NT2/D1 (cell line): ENCODE measurements at regions not wholly inside any gene's neighbourhood (a gene's known extent, or its start where the extent isn't known, plus 50 kb on each side); places are given as distances from the start of the nearest gene placed in this dataset.

Experiments
- SUZ12 ChIP-seq: IDR thresholded peaks from 2 replicates; pipeline ENCODE4 v1.6.1; 2011; ENCODE audit not compliant: insufficient read length, insufficient read depth; ENCODE audit errors: extremely low read depth
- YY1 ChIP-seq: IDR thresholded peaks from 2 replicates; pipeline ENCODE4 v1.6.1; 2011; ENCODE audit not compliant: insufficient read length, insufficient read depth
- ZNF274 ChIP-seq: IDR thresholded peaks from 2 replicates; pipeline ENCODE4 v1.6.1; 2011; ENCODE audit warnings: mild to moderate bottlenecking, low read depth, low read length

DNA sequence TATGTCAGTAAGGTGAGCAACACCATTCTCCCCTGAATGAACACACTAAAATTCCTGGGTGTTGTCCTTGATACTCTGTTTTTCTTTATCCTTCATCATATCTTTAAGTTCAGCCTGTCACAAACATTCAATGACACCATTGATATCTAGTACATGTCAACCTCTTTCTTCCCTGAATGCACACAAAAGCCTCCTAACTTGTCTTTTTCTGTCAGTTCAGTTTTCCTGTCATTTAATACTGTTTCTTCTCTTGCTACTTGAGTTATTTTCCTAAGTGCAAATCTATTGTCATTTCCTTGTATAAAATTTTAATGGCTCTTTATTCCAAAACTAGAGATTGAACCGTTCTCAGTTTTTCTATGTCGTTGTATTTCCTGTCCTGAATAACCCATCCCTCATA lies 1107.6 kb upstream of the SLC39A10 start:
- no peak for TF ChIP-seq SUZ12
- no peak for TF ChIP-seq ZNF274
- TF ChIP-seq YY1, result no peak
